Uterus (tissue), 3 donors: ENCODE measurements at regions not wholly inside any gene's neighbourhood (a gene's known extent, or its start where the extent isn't known, plus 50 kb on each side); places are given as distances from the start of the nearest gene placed in this dataset.
"Not testable (repeated sequence)": the region's sequence is repeated elsewhere in the genome, so short reads cannot be mapped to it uniquely, and the experiment has no call there.

ENCODE experiments used
- DNase-seq, 2 donors: peaks; one replicate each; pipeline ENCODE4 v3.0.0-alpha.2; 2019 to 2020
- H3K27ac ChIP-seq, 2 donors: fragments of 200-600 bp; sonication (generic); 1 replicate in 1 of 2; 2 replicates in 1 of 2; pipeline ENCODE4 v1.5.1; 2016 to 2018
- H3K27me3 ChIP-seq, 2 donors: fragments of 200-600 bp; sonication (generic); one replicate each; pipeline ENCODE4 v1.5.1; 2018 to 2019; ENCODE audit warnings: control low read depth in 1 of 2
- H3K36me3 ChIP-seq, 2 donors: fragments of 200-600 bp; sonication (generic); one replicate each; pipeline ENCODE4 v1.5.1; 2019; ENCODE audit warnings: control low read depth in 1 of 2
- H3K4me1 ChIP-seq, 2 donors: fragments of 200-600 bp; sonication (generic); one replicate each; pipeline ENCODE4 v1.5.1; 2018 to 2019; ENCODE audit warnings: control low read depth in 1 of 2
- H3K4me3 ChIP-seq, 2 donors: fragments of 200-600 bp; sonication (generic); 1 replicate in 1 of 2; 2 replicates in 1 of 2; pipeline ENCODE4 v1.5.1; 2018 to 2019; ENCODE audit warnings: mild to moderate bottlenecking in 1 of 2
- H3K9me3 ChIP-seq, 2 donors: fragments of 200-600 bp; sonication (generic); one replicate each; pipeline ENCODE4 v1.5.1; 2019; ENCODE audit warnings: control low read depth in 1 of 2
- CTCF ChIP-seq, 4 experiments: fragments of 200-600 bp in 2 of 4; fragments of 450-650 bp in 2 of 4; sonication (generic) in 2 of 4; IDR thresholded peaks; one replicate each; pipeline ENCODE4 v1.5.1; 2016 to 2019; ENCODE audit warnings: antibody characterized with exemption in 4 of 4, mild to moderate bottlenecking in 2 of 4, moderate library complexity in 1 of 4
- POLR2A ChIP-seq, 2 donors: fragments of 450-650 bp; IDR thresholded peaks; one replicate each; pipeline ENCODE4 v1.6.1; 2016; ENCODE audit warnings: antibody characterized with exemption in 2 of 2, mild to moderate bottlenecking in 1 of 2, moderate library complexity in 1 of 2
- intact Hi-C: fragments of 100-400 bp; cut with DNase I; formaldehyde crosslinking; loops from one replicate; pipeline ENCODE4 v1.15.1; 2023; ENCODE audit warnings: low total_unique reads
- donor health status: DM: yes; HTN: yes; CAD: no.

GRCh38 chr4:187090401-187090800, 366.7 kb upstream of the FAT1 start:
- Histone ChIP-seq H3K36me3 (no peaks in the 10 kb centered on the region), H3K27me3 (no peaks in the 10 kb centered on the region), H3K4me1 (no peaks in the 10 kb centered on the region), H3K4me3 (no peak overlapping the region), H3K9me3 (no peaks in the 10 kb centered on the region), H3K27ac (no peak overlapping the region)
- TF ChIP-seq CTCF (IDR thresholded peaks at IDR 0.05) = no peak
- TF ChIP-seq POLR2A (IDR thresholded peaks at IDR 0.05) = no peak
- intact Hi-C loops = no loop called here
- DNase-seq = no peak

DNA sequence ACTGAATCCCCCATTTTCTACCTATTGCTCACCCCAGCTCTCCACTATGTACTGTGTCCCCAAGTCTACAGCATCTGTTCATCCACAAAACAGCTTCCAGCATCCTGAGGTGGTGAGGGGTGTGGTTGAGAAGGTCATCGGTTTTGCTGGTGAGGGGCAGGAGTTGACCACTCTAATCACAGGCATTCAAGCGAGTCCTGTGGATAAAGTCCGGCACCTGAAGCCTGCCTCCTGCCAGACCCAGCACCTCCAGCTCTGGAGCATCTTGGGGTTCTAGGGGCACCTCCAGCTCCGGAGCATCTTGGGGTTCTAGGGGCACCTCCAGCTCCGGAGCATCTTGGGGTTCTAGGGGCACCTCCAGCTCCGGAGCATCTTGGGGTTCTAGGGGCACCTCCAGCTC, 367.2 kb upstream of the FAT1 start:
- H3K9me3 ChIP-seq, H3K4me3 ChIP-seq, DNase-seq, H3K27ac ChIP-seq, H3K4me1 ChIP-seq, H3K27me3 ChIP-seq, H3K36me3 ChIP-seq, intact Hi-C loops: not testable (repeated sequence)

DNA sequence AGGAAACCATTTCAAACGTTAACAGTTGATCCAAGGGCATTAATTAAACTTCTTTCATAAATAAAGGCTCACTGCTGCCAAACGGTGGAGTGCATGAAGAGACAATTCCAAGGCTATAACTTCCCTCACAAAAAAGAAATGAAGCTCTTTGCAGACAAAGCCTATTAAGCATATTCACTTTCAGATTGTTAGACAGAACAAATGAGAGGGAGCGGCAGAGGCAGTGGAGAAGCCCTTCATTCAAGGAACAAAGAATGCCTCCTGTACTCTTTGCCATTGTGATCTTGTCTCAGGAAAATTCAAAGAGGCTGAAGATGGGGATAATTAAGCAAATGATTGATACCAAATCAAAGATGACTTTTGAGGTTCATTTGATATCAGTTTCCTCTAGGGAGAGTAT, 370.5 kb upstream of the FAT1 start:
- no peaks in the 10 kb centered on the region for H3K4me1 ChIP-seq
- H3K9me3 ChIP-seq = no peaks in the 10 kb centered on the region
- no peaks in the 10 kb centered on the region for H3K36me3 ChIP-seq
- no peak overlapping the region for H3K4me3 ChIP-seq
- no peak for TF ChIP-seq CTCF (IDR thresholded peaks at IDR 0.05)
- TF ChIP-seq POLR2A (IDR thresholded peaks at IDR 0.05) = no peak
- no peak for DNase-seq
- intact Hi-C loops = no loop called here
- H3K27ac ChIP-seq = no peak overlapping the region
- no peaks in the 10 kb centered on the region for H3K27me3 ChIP-seq

- Histone ChIP-seq H3K36me3 (no peaks in the 10 kb centered on the region), H3K4me3 (no peak overlapping the region), H3K27ac (no peak overlapping the region), H3K9me3 (no peaks in the 10 kb centered on the region), H3K4me1 (no peaks in the 10 kb centered on the region), H3K27me3 (no peaks in the 10 kb centered on the region)
- TF ChIP-seq POLR2A (IDR thresholded peaks at IDR 0.05) (no peak), CTCF (IDR thresholded peaks at IDR 0.05) (no peak)
- DNase-seq = no peak
- intact Hi-C loops = no loop called here
Measured at GRCh38 chr4:187098429-187098828, 374.8 kb upstream of the FAT1 start.

GRCh38 chr4:187103351-187103750, 379.7 kb upstream of the FAT1 start:
- no peak for TF ChIP-seq POLR2A (IDR thresholded peaks at IDR 0.05)
- no peak for TF ChIP-seq CTCF (IDR thresholded peaks at IDR 0.05)
- H3K4me3 ChIP-seq = no peak overlapping the region
- no peaks in the 10 kb centered on the region for H3K9me3 ChIP-seq
- DNase-seq = no peak
- no peaks in the 10 kb centered on the region for H3K36me3 ChIP-seq
- H3K27me3 ChIP-seq = no peaks in the 10 kb centered on the region
- intact Hi-C loops = no loop called here
- no peaks in the 10 kb centered on the region for H3K4me1 ChIP-seq
- H3K27ac ChIP-seq = no peak overlapping the region

DNA sequence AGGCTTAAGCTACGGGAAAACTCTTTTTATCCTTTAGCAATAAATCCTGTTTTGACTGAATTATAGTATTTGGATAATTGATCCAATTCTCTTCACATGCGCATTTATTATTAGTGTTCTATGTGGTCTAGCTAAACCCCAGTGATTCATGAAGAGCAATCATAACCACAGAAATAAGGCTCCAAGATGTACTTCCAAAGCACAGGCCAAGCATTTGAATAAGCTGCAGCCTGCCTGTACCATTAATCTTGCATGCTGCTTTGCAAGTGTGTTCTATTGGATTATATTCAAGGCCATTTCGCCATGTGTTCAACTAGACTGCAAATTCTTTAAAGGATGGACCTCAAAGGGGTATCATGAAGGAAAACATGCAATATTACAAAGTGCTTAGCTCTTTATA, 385.2 kb upstream of the FAT1 start:
- no peak overlapping the region for H3K4me3 ChIP-seq
- intact Hi-C loops = no loop called here
- H3K27me3 ChIP-seq = no peaks in the 10 kb centered on the region
- DNase-seq = no peak
- TF ChIP-seq CTCF (IDR thresholded peaks at IDR 0.05) (no peak), POLR2A (IDR thresholded peaks at IDR 0.05) (no peak)
- H3K4me1 ChIP-seq = no peaks in the 10 kb centered on the region
- H3K9me3 ChIP-seq = no peaks in the 10 kb centered on the region
- H3K27ac ChIP-seq = no peak overlapping the region
- no peaks in the 10 kb centered on the region for H3K36me3 ChIP-seq
